Peyer's patch (tissue), 4 donors: ENCODE measurements at regions not wholly inside any gene's neighbourhood (a gene's known extent, or its start where the extent isn't known, plus 50 kb on each side); places are given as distances from the start of the nearest gene placed in this dataset.

Experiments
- CTCF ChIP-seq, 6 experiments: fragments of 450-650 bp in 4 of 6; fragments of 200-600 bp in 2 of 6; sonication (generic) in 1 of 6; IDR thresholded peaks; one replicate each; pipeline ENCODE4 v1.5.1; 2017 to 2019; ENCODE audit warnings: antibody characterized with exemption in 6 of 6, mild to moderate bottlenecking in 3 of 6, moderate library complexity in 1 of 6
- POLR2A ChIP-seq, 2 donors: fragments of 450-650 bp; IDR thresholded peaks; one replicate each; pipeline ENCODE4 v1.5.1; 2017; ENCODE audit warnings: antibody characterized with exemption in 2 of 2, mild to moderate bottlenecking in 2 of 2, moderate library complexity in 2 of 2

DNA sequence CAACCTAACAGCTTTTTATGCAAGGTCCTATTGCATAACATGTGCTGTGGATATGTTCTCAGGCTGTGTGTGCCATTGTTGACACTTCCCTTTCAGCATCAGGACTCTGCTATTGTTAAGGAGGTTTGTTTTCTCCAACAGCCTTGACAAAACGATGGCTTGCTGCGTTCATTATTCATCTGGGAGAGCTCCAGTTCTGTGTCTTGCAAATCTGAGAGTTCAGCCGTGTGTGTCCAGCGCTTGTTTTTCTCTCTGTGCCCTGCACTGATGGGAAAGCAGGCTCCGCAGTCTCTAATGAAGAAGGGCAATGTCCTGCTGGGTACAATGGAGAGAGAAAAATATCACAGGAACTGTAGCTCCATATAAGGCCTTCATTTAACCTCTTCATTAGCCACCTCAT lies 63.7 kb downstream of the CLDN17 start:
- TF ChIP-seq CTCF (IDR thresholded peaks at IDR 0.05) (no peak), POLR2A (IDR thresholded peaks at IDR 0.05) (no peak)
